BE2C (cell line): ENCODE measurements at regions not wholly inside any gene's neighbourhood (a gene's known extent, or its start where the extent isn't known, plus 50 kb on each side); places are given as distances from the start of the nearest gene placed in this dataset.

Source experiments
- DNase-seq: peaks from one replicate; pipeline ENCODE4 v3.0.0-alpha.2; 2020
- H3K27me3 ChIP-seq: fragments of 250-450 bp; sonication (Bioruptor Pico); 2 replicates; pipeline ENCODE4 v1.5.1; 2020; ENCODE audit warnings: mild to moderate bottlenecking
- H3K36me3 ChIP-seq: fragments of 250-450 bp; sonication (Bioruptor Pico); 2 replicates; pipeline ENCODE4 v1.5.1; 2020; ENCODE audit warnings: mild to moderate bottlenecking
- H3K4me1 ChIP-seq: fragments of 250-450 bp; sonication (Bioruptor Pico); 2 replicates; pipeline ENCODE4 v1.5.1; 2020
- H3K4me3 ChIP-seq: 2 replicates; pipeline ENCODE4 v1.5.1; 2011; ENCODE audit warnings: low read depth, low read length
- H3K9me3 ChIP-seq: fragments of 250-450 bp; sonication (Bioruptor Pico); 2 replicates; pipeline ENCODE4 v1.5.1; 2020
- TF ChIP-seq, protein P1 (sequence below): IDR thresholded peaks from 2 replicates; pipeline ENCODE4 v1.5.1; 2012; ENCODE audit warnings: mild to moderate bottlenecking, low read depth, low read length

DNA sequence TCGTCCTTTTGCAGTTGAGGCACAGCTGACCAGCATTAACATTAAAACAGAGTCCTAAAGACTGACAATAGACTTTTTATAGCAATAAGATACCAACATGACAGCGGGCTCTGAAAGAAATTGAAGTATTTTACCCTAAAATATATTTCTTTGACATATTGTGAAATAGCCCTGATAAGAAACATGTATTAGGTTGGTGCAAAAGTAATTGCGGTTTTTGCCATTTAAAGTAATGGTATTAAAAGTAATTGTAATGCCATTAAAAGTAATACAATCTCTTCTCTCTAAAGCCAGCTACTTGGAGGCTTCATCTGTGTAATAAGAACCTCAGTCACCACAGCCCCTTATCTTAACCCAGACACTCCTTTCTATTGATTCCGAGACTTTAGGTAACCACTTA is 394.6 kb downstream of the PREX1 start:
- peaks cover 2% of the 10 kb centered on the region; the same call in 1 of the 2 replicates for H3K4me1 ChIP-seq
- H3K36me3 ChIP-seq: no peaks in the 10 kb centered on the region
- TF ChIP-seq, protein P1, sequence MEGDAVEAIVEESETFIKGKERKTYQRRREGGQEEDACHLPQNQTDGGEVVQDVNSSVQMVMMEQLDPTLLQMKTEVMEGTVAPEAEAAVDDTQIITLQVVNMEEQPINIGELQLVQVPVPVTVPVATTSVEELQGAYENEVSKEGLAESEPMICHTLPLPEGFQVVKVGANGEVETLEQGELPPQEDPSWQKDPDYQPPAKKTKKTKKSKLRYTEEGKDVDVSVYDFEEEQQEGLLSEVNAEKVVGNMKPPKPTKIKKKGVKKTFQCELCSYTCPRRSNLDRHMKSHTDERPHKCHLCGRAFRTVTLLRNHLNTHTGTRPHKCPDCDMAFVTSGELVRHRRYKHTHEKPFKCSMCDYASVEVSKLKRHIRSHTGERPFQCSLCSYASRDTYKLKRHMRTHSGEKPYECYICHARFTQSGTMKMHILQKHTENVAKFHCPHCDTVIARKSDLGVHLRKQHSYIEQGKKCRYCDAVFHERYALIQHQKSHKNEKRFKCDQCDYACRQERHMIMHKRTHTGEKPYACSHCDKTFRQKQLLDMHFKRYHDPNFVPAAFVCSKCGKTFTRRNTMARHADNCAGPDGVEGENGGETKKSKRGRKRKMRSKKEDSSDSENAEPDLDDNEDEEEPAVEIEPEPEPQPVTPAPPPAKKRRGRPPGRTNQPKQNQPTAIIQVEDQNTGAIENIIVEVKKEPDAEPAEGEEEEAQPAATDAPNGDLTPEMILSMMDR: no peak
- H3K27me3 ChIP-seq: no peaks in the 10 kb centered on the region; the same call in 1 of the 2 replicates
- H3K9me3 ChIP-seq: no peaks in the 10 kb centered on the region; the same call in 1 of the 2 replicates
- H3K4me3 ChIP-seq: no peak overlapping the region
- DNase-seq: no peak

GRCh38 chr20:48432494-48432832 is 395.3 kb downstream of the PREX1 start:
- Histone ChIP-seq H3K4me1 (peaks cover 2% of the 10 kb centered on the region; the same call in 1 of the 2 replicates), H3K36me3 (no peaks in the 10 kb centered on the region), H3K4me3 (no peak overlapping the region), H3K27me3 (no peaks in the 10 kb centered on the region; the same call in 1 of the 2 replicates), H3K9me3 (no peaks in the 10 kb centered on the region)
- no peak for DNase-seq
- TF ChIP-seq, protein P1: no peak

DNA sequence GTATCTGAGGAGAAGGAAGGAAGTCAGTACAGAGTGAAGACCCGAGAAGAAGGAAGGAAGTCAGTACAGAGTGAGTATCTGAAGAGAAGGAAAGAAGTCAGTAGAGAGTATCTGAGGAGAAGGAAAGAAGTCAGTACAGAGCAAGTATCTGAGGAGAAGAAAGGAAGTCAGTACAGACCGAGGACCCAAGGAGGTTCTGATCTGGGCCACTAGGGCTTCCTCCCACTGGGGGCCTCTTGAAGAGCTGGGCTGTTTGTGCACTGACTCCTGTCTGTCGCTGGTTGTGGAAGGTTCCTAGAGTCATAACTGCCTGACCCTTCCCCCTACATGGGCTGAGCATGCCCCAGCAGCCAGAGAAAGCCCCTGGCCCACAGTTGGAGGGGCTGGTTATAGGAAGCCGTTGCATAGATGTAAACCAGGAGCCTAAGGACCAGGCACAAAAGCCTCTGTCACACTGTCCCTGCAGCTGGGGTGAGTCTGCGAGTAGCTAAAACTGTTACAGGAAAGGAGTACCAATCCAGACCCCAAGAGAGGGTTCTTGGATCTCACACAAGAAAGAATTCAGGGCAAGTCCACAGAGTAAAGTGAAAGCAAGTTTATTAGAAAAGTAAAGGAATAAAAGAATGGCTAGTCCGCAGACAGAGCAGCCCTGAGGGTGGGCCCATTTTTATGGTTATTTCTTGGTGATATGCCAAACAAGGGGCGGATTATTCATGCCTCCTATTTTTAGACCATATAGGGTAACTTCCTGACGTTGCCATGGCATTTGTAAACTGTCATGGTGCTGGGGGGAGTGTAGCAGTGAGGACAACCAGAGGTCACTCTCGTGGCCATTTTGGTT is 395.9 kb downstream of the PREX1 start:
- DNase-seq: no peak
- Histone ChIP-seq H3K27me3 (no peaks in the 10 kb centered on the region; the same call in 1 of the 2 replicates), H3K4me1 (peaks cover 2% of the 10 kb centered on the region; the same call in 1 of the 2 replicates), H3K9me3 (no peaks in the 10 kb centered on the region), H3K4me3 (no peak overlapping the region), H3K36me3 (no peaks in the 10 kb centered on the region)
- TF ChIP-seq, protein P1: no peak

DNA sequence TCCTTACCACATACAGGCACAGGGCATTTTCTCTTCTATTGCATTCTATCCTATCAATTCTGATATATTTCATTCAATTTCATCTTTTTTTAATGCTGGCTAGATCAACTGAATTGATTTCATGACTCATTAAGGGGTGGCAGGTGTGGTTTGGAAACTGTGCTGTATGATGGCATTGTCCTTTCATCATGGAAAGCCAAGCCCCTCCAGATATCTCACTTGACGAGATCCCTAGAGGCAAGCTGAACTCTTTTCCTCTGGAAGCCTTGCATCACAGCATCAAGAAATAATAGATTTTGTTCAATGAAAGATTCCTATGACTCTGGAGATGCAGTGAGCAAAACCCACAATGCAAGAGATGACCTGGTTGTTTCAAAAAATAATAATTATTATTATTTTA is 401.2 kb downstream of the PREX1 start:
- H3K9me3 ChIP-seq: no peaks in the 10 kb centered on the region
- TF ChIP-seq, protein P1: no peak
- no peaks in the 10 kb centered on the region for H3K36me3 ChIP-seq
- H3K27me3 ChIP-seq: no peaks in the 10 kb centered on the region
- no peaks in the 10 kb centered on the region for H3K4me1 ChIP-seq
- H3K4me3 ChIP-seq: no peak overlapping the region
- no peak for DNase-seq

- DNase-seq: no peak
- H3K9me3 ChIP-seq: no peaks in the 10 kb centered on the region
- no peak overlapping the region for H3K4me3 ChIP-seq
- TF ChIP-seq, protein P1: no peak
- H3K36me3 ChIP-seq: no peaks in the 10 kb centered on the region
- no peaks in the 10 kb centered on the region for H3K27me3 ChIP-seq
- H3K4me1 ChIP-seq: no peaks in the 10 kb centered on the region
These were observed 401.8 kb downstream of the PREX1 start for GRCh38 chr20:48425817-48426612.

DNA sequence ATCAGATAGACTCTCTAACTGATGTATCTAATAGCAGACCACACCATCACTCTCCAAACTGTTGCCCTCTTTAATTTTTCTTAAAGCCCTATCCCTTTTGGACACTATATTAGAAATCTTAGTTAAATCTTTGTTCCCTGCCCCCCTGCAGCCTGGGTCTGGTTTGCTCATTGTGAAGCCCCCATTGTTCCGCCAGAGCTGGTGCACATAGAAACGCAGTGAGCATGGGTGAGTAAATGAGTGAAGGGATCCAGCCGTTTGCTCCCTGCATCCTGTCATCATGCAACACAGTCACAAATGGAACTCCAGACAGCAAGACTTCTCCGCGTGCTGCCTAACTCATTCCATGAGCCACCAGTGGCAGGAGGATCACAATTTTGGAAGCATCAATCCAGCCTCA is 402.5 kb downstream of the PREX1 start:
- no peak overlapping the region for H3K4me3 ChIP-seq
- no peaks in the 10 kb centered on the region for H3K36me3 ChIP-seq
- no peaks in the 10 kb centered on the region for H3K4me1 ChIP-seq
- H3K9me3 ChIP-seq: no peaks in the 10 kb centered on the region
- no peak for DNase-seq
- TF ChIP-seq, protein P1: no peak
- no peaks in the 10 kb centered on the region for H3K27me3 ChIP-seq
